ENCODE measurements at regions not wholly inside any gene's neighbourhood (a gene's known extent, or its start where the extent isn't known, plus 50 kb on each side); places are given as distances from the start of the nearest gene placed in this dataset.

DNA sequence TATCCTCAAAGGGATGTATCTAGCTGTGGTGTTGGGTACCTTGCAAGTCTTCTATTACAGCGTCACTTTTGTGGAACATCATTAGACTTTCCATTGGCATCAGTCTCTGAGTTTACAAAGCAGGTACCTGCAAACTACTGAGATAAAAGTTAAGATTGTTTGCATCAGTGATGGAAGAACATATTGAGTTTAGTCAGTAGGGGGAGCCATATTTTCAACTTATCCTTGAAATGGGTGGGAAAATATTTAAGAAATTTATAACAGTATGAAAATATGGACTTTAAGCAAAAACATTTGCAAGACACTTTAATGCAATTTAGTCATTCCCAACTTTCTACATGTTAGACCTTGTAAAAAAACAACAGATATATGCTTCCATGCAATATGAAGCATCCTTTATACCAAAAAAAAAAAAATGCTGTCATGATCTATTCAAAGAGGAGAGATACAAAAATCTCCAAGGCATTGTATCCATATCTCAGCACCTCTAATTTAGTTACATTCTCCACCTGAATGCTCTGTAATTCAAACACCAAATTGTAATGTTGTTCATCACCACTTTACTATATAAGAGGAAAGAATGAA, 98.6 kb upstream of the ADAMTS19 start:
- H3K36me3 ChIP-seq (ENCODE audit: control insufficient read depth in 2 of 2, extremely low read depth in 1 of 2, insufficient read depth in 2 of 2, low read length in 2 of 2) = no peaks in the 10 kb centered on the region
- no peaks in the 10 kb centered on the region for H3K9me3 ChIP-seq (replicated peaks; ENCODE audit: control insufficient read depth, insufficient read depth, low read length)
- intact Hi-C loops (cut with micrococcal nuclease) (loop anchor here (1.0 kb wide), 1 partner anchor 407 kb away; no protein-coding TSS in a partner anchor), dilution Hi-C loops (cut with MboI; ENCODE audit: extremely low pct_ligation_motif_present, low sequenced_read_pairs) (no loop called here)
- H3K4me3 ChIP-seq (replicated peaks in 1 of 3; ENCODE audit: insufficient read depth in 1 of 3, low read depth in 1 of 3, low read length in 3 of 3) = no peak overlapping the region
- no peaks in the 10 kb centered on the region for H3K9me1 ChIP-seq (replicated peaks; ENCODE audit: control insufficient read depth, extremely low read depth, insufficient read depth, low read length)
- DNase-seq (ENCODE audit: low read depth, low spot score) (peak; percentile 30), FAIRE-seq (no peak)
- no peak overlapping the region for H3K27ac ChIP-seq (ENCODE audit: insufficient read depth, low read depth, low read length)
- H4K20me1 ChIP-seq (replicated peaks; ENCODE audit: control insufficient read depth, extremely low read depth, insufficient read depth, low read length) = no peaks in the 10 kb centered on the region
- H3K27me3 ChIP-seq (ENCODE audit: control insufficient read depth in 2 of 2, insufficient read depth in 2 of 2, low read length in 2 of 2) = no peaks in the 10 kb centered on the region
- CTCF ChIA-PET = interaction anchor here (1.0 to 1.8 kb wide), 2 partner anchors 407 to 456 kb away, joined by 3 to 5 read pairs; no protein-coding TSS in a partner anchor
- TF ChIP-seq, protein P1, sequence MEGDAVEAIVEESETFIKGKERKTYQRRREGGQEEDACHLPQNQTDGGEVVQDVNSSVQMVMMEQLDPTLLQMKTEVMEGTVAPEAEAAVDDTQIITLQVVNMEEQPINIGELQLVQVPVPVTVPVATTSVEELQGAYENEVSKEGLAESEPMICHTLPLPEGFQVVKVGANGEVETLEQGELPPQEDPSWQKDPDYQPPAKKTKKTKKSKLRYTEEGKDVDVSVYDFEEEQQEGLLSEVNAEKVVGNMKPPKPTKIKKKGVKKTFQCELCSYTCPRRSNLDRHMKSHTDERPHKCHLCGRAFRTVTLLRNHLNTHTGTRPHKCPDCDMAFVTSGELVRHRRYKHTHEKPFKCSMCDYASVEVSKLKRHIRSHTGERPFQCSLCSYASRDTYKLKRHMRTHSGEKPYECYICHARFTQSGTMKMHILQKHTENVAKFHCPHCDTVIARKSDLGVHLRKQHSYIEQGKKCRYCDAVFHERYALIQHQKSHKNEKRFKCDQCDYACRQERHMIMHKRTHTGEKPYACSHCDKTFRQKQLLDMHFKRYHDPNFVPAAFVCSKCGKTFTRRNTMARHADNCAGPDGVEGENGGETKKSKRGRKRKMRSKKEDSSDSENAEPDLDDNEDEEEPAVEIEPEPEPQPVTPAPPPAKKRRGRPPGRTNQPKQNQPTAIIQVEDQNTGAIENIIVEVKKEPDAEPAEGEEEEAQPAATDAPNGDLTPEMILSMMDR (IDR thresholded peaks at IDR 0.05; ENCODE audit: extremely low read depth in 1 of 2, insufficient read depth in 1 of 2, low read depth in 1 of 2, low read length in 2 of 2) = peak; percentile 11 to 30
- no peak for TF ChIP-seq FOS (IDR thresholded peaks at IDR 0.05; ENCODE audit: borderline replicate concordance, insufficient read depth, low read length)
- no TSS peak for BruUV-seq (replicated peaks)
- no peak overlapping the region for H2AFZ ChIP-seq (ENCODE audit: low read depth, low read length)
- no peaks in the 10 kb centered on the region for H3K79me2 ChIP-seq (ENCODE audit: control insufficient read depth, insufficient read depth, low read length)
- H3K9ac ChIP-seq (replicated peaks; ENCODE audit: extremely low read depth, insufficient read depth, low read length) = no peak overlapping the region
- POLR2A ChIA-PET = no interaction called here
- no peak overlapping the region for H3K4me2 ChIP-seq (ENCODE audit: insufficient read depth, low read length)
- H3K4me1 ChIP-seq (ENCODE audit: control insufficient read depth, extremely low read depth, insufficient read depth, low read length) = no peaks in the 10 kb centered on the region

DNA sequence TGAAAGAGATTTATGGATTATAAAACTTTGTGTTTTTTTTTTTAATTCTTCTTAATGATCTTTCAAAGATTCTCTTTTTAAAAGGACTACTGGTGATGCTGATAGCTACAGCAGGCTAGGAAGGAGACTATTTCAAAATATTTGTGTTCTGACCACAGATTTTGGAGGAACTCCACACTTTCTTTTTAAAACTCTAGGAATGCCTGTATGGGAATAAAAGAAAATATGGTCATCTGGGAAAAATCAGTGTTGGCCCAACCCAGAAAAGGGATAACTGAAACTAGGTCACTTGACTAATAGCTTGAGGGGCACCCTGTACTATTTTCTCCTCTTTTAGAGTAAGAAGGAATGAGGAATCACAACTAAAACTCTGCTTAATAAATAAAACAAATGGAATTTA, 97.6 kb upstream of the ADAMTS19 start:
- intact Hi-C loops (cut with micrococcal nuclease) = no loop called here
- CTCF ChIA-PET = interaction anchor here (0.9 to 1.0 kb wide), 2 partner anchors 22 to 457 kb away, joined by 3 read pairs; no protein-coding TSS in a partner anchor
- FAIRE-seq (no peak), DNase-seq (ENCODE audit: low read depth, low spot score) (no peak)
- Histone ChIP-seq H3K9me3 (replicated peaks; ENCODE audit: control insufficient read depth, insufficient read depth, low read length) (no peaks in the 10 kb centered on the region), H3K9me1 (replicated peaks; ENCODE audit: control insufficient read depth, extremely low read depth, insufficient read depth, low read length) (no peaks in the 10 kb centered on the region), H2AFZ (ENCODE audit: low read depth, low read length) (no peak overlapping the region), H3K27ac (ENCODE audit: insufficient read depth, low read depth, low read length) (no peak overlapping the region), H3K4me1 (ENCODE audit: control insufficient read depth, extremely low read depth, insufficient read depth, low read length) (no peaks in the 10 kb centered on the region), H3K4me3 (replicated peaks in 1 of 3; ENCODE audit: insufficient read depth in 1 of 3, low read depth in 1 of 3, low read length in 3 of 3) (no peak overlapping the region), H3K9ac (replicated peaks; ENCODE audit: extremely low read depth, insufficient read depth, low read length) (no peak overlapping the region), H4K20me1 (replicated peaks; ENCODE audit: control insufficient read depth, extremely low read depth, insufficient read depth, low read length) (no peaks in the 10 kb centered on the region), H3K36me3 (ENCODE audit: control insufficient read depth in 2 of 2, extremely low read depth in 1 of 2, insufficient read depth in 2 of 2, low read length in 2 of 2) (no peaks in the 10 kb centered on the region), H3K27me3 (ENCODE audit: control insufficient read depth in 2 of 2, insufficient read depth in 2 of 2, low read length in 2 of 2) (no peaks in the 10 kb centered on the region), H3K79me2 (ENCODE audit: control insufficient read depth, insufficient read depth, low read length) (no peaks in the 10 kb centered on the region), H3K4me2 (ENCODE audit: insufficient read depth, low read length) (no peak overlapping the region)
- dilution Hi-C loops (cut with MboI; ENCODE audit: extremely low pct_ligation_motif_present, low sequenced_read_pairs) = no loop called here
- POLR2A ChIA-PET = no interaction called here
- no TSS peak for BruUV-seq (replicated peaks)
- TF ChIP-seq GATA2 (IDR thresholded peaks at IDR 0.05; ENCODE audit: insufficient read depth, insufficient read length, low read depth, low read length) = no peak
- no peak for TF ChIP-seq JUN (IDR thresholded peaks at IDR 0.05; ENCODE audit: borderline replicate concordance, insufficient read depth, insufficient read length, low read depth)
- TF ChIP-seq MYC (IDR thresholded peaks at IDR 0.05; ENCODE audit: low read depth, low read length) = no peak
- TF ChIP-seq, protein P1 (IDR thresholded peaks at IDR 0.05; ENCODE audit: extremely low read depth in 1 of 2, insufficient read depth in 1 of 2, low read depth in 1 of 2, low read length in 2 of 2) = no peak
- no peak for TF ChIP-seq POLR2A (IDR thresholded peaks at IDR 0.05; ENCODE audit: low read depth, low read length)
- TF ChIP-seq POLR2AphosphoS5 (IDR thresholded peaks at IDR 0.05; ENCODE audit: insufficient read depth, low read depth, low read length) = no peak
- no peak for TF ChIP-seq FOS (IDR thresholded peaks at IDR 0.05; ENCODE audit: borderline replicate concordance, insufficient read depth, low read length)
- no peak for TF ChIP-seq EZH2 (IDR thresholded peaks at IDR 0.05; ENCODE audit: borderline replicate concordance, low read depth, low read length, severe bottlenecking)
